IMR-90 (cell line): ENCODE measurements at regions not wholly inside any gene's neighbourhood (a gene's known extent, or its start where the extent isn't known, plus 50 kb on each side); places are given as distances from the start of the nearest gene placed in this dataset.

Experiments
- ATAC-seq: fragments of 200-7000 bp; cut with Tn5 transposase; 2 replicates; pipeline ENCODE4 v1.9.1; 2020; ENCODE audit warnings: low read depth, mild to moderate bottlenecking, moderate library complexity
- BruUV-seq: library from RNA; stranded (reverse); fragments of 400-500 nt; replicated peaks from 2 replicates; lab custom pipeline; 2021; lab: Mats Ljungman, UMichigan
- CTCF ChIA-PET: fragments of 300-600 bp; formaldehyde crosslinking; extraction: SDS; loops from one replicate; lab custom pipeline; 2021; ENCODE audit warnings: antibody characterized with exemption; lab: Yijun Ruan, JAX
- POLR2A ChIA-PET: fragments of 300-600 bp; sonication (Branson Sonifier 250); formaldehyde crosslinking; loops from one replicate; lab custom pipeline; 2022; ENCODE audit warnings: antibody characterized with exemption; ENCODE audit not compliant: unreplicated experiment; lab: Charles Lee
- DNase-seq: peaks from one replicate; pipeline ENCODE4 v3.0.0; 2013
- H2AFZ ChIP-seq: replicated peaks from 2 replicates; pipeline ENCODE3; 2013; ENCODE audit warnings: low read length, mild to moderate bottlenecking; ENCODE audit not compliant: poor library complexity
- H2AK5ac ChIP-seq: 2 replicates; pipeline ENCODE4 v1.6.1; 2013; ENCODE audit warnings: low read depth, low read length, inconsistent platforms
- H2AK9ac ChIP-seq: replicated peaks from 2 replicates; pipeline ENCODE3; 2013; ENCODE audit warnings: mild to moderate bottlenecking, low read depth, low read length, moderate library complexity; ENCODE audit not compliant: poor library complexity
- H2BK120ac ChIP-seq: 2 replicates; pipeline ENCODE4 v1.6.1; 2013; ENCODE audit warnings: low read depth, low read length, inconsistent platforms
- H2BK15ac ChIP-seq: 3 replicates; pipeline ENCODE4 v1.6.1; 2013; ENCODE audit warnings: low read depth, low read length, inconsistent platforms
- H2BK20ac ChIP-seq: 2 replicates; pipeline ENCODE4 v1.6.1; 2013; ENCODE audit warnings: low read depth, mild to moderate bottlenecking, inconsistent platforms, low read length, moderate library complexity
- H2BK5ac ChIP-seq: 2 replicates; pipeline ENCODE4 v1.6.1; 2013; ENCODE audit warnings: mild to moderate bottlenecking, low read depth, low read length, inconsistent platforms; ENCODE audit not compliant: poor library complexity, severe bottlenecking
- H3K14ac ChIP-seq: replicated peaks from 2 replicates; pipeline ENCODE4 v1.6.1; 2013; ENCODE audit warnings: low read depth, low read length, inconsistent platforms
- H3K18ac ChIP-seq: 2 replicates; pipeline ENCODE4 v1.6.1; 2013; ENCODE audit warnings: low read depth, low read length, control low read depth
- H3K23ac ChIP-seq: 2 replicates; pipeline ENCODE4 v1.6.1; 2013; ENCODE audit warnings: low read depth, low read length, inconsistent platforms
- H3K27ac ChIP-seq: 2 replicates; pipeline ENCODE4 v1.5.1; 2013; ENCODE audit warnings: mild to moderate bottlenecking, control low read depth, low read length; ENCODE audit not compliant: insufficient read depth
- H3K27me3 ChIP-seq: 2 replicates; pipeline ENCODE4 v1.6.1; 2013; ENCODE audit warnings: low read length; ENCODE audit not compliant: control insufficient read depth, insufficient read depth
- H3K36me3 ChIP-seq: 2 replicates; pipeline ENCODE4 v1.6.1; 2013; ENCODE audit warnings: low read length, mixed read lengths; ENCODE audit not compliant: control insufficient read depth, insufficient read depth
- H3K4ac ChIP-seq: 2 replicates; pipeline ENCODE4 v1.6.1; 2013; ENCODE audit warnings: low read depth, low read length, inconsistent platforms
- H3K4me1 ChIP-seq: 2 replicates; pipeline ENCODE4 v1.6.1; 2013; ENCODE audit warnings: low read length, mixed read lengths; ENCODE audit not compliant: control insufficient read depth, insufficient read depth
- H3K4me2 ChIP-seq: 2 replicates; pipeline ENCODE4 v1.6.1; 2013; ENCODE audit warnings: low read depth, mild to moderate bottlenecking, control low read depth, low read length, moderate library complexity
- H3K4me3 ChIP-seq: 2 replicates; pipeline ENCODE4 v1.5.1; 2013; ENCODE audit warnings: low read depth, mild to moderate bottlenecking, control low read depth, low read length, moderate library complexity; ENCODE audit not compliant: insufficient read depth
- H3K56ac ChIP-seq: 2 replicates; pipeline ENCODE4 v1.6.1; 2013; ENCODE audit warnings: low read length, inconsistent platforms; ENCODE audit not compliant: insufficient read depth; ENCODE audit errors: extremely low read depth
- H3K79me1 ChIP-seq, 2 experiments: 2 replicates each; pipeline ENCODE4 v1.6.1; 2013; ENCODE audit warnings: low read length in 2 of 2, inconsistent platforms in 1 of 2, low read depth in 1 of 2
- H3K9ac ChIP-seq: 2 replicates; pipeline ENCODE4 v1.6.1; 2013; ENCODE audit warnings: low read depth, low read length, control low read depth
- H3K9me1 ChIP-seq: 2 replicates; pipeline ENCODE4 v1.6.1; 2013; ENCODE audit warnings: low read length, inconsistent platforms; ENCODE audit not compliant: insufficient read depth
- H3K9me3 ChIP-seq: 2 replicates; pipeline ENCODE4 v1.6.1; 2013; ENCODE audit warnings: low read length; ENCODE audit not compliant: control insufficient read depth, insufficient read depth
- H4K20me1 ChIP-seq: 2 replicates; pipeline ENCODE4 v1.6.1; 2013; ENCODE audit warnings: low read length, inconsistent platforms; ENCODE audit not compliant: insufficient read depth
- H4K5ac ChIP-seq: 2 replicates; pipeline ENCODE4 v1.6.1; 2013; ENCODE audit warnings: mild to moderate bottlenecking, low read depth, low read length, control low read depth
- H4K8ac ChIP-seq, 2 experiments: 2 replicates each; pipeline ENCODE4 v1.6.1; 2013; ENCODE audit warnings: low read depth in 2 of 2, low read length in 2 of 2, control low read depth in 1 of 2, inconsistent platforms in 1 of 2
- H4K91ac ChIP-seq: 2 replicates; pipeline ENCODE4 v1.6.1; 2013; ENCODE audit warnings: low read depth, low read length, inconsistent platforms; ENCODE audit not compliant: insufficient read depth
- CEBPB ChIP-seq: IDR thresholded peaks from 2 replicates; pipeline ENCODE4 v1.6.1; 2012; ENCODE audit warnings: low read depth, low read length, improper control_type of control experiment
- MAFK ChIP-seq: IDR thresholded peaks from 2 replicates; pipeline ENCODE4 v1.6.1; 2012; ENCODE audit warnings: low read depth, low read length, improper control_type of control experiment
- RFX5 ChIP-seq: IDR thresholded peaks from 2 replicates; pipeline ENCODE4 v1.8.0; 2012; ENCODE audit warnings: low read depth, mild to moderate bottlenecking, low read length, moderate library complexity
- WGBS, 2 experiments: methylation state at CpG; one replicate each; pipeline versions ENCODE4 v1.1.5 to v1.1.7; 2013; ENCODE audit warnings: missing lambda C conversion rate in 2 of 2; ENCODE audit not compliant: insufficient read length in 1 of 2; ENCODE audit errors: extremely low coverage in 2 of 2; 5-methylcytosine and 5-hydroxymethylcytosine counted together
- dilution Hi-C: fragments of 300-500 bp; cut with HindIII; formaldehyde crosslinking; loops from one replicate; pipeline ENCODE4 v1.14.3; 2018; ENCODE audit warnings: low sequenced_read_pairs; ENCODE audit not compliant: unreplicated experiment
- in situ Hi-C: fragments of 300-500 bp; cut with MboI; formaldehyde crosslinking; loops from 3 replicates; pipeline ENCODE4 v1.14.3; 2019; ENCODE audit warnings: low sequenced_read_pairs, inconsistent platforms, mixed read lengths
- intact Hi-C: fragments of 100-400 bp; cut with micrococcal nuclease; formaldehyde crosslinking; loops from 2 replicates; pipeline ENCODE4 v1.10.0; 2022

DNA sequence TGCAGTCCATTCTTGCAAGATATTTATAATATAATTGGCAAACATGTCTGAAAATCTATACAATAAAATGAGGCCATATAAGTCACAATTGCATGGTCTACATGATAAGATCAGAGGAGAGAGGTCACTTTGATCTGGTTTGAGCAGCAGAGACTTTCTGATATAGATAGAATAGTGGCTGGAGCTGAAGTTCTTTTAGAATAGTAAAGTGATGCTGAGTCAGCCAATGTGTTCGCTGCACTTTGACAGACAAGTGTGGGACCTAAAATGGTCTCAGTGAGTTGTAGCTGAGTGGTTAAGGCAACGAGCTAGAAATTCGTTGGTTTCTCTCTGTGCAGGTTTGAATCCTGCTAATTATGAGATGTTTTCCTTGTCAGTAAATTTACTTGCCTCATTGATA, 257.0 kb upstream of the C11orf87 start:
- no peak overlapping the region for H3K56ac ChIP-seq
- in situ Hi-C loops, result no loop called here
- H2AK9ac ChIP-seq, result no peak overlapping the region

More for the DNA sequence above, 257.0 kb upstream of the C11orf87 start:
- H2AK5ac ChIP-seq, result no peak overlapping the region
- ATAC-seq (no peak), DNase-seq (no peak)
- dilution Hi-C loops, result no loop called here
- no peak overlapping the region for H3K14ac ChIP-seq
- no peak overlapping the region for H2BK5ac ChIP-seq
- H3K4ac ChIP-seq, result no peak overlapping the region
- H3K9me3 ChIP-seq, result no peaks in the 10 kb centered on the region
- TF ChIP-seq RFX5, result no peak
- TF ChIP-seq MAFK, result peak; percentile 39
- TF ChIP-seq CEBPB, result no peak
- POLR2A ChIA-PET, result no interaction called here
- no peak overlapping the region for H4K8ac ChIP-seq
- H3K79me1 ChIP-seq, result no peaks in the 10 kb centered on the region
- no peak overlapping the region for H3K27ac ChIP-seq
- no peak overlapping the region for H3K9ac ChIP-seq
- no peaks in the 10 kb centered on the region for H3K36me3 ChIP-seq
- WGBS, 2 experiments, result no CpG with 5 or more reads among the region's 3 CpGs
- no peak overlapping the region for H2BK20ac ChIP-seq
- H4K20me1 ChIP-seq, result no peaks in the 10 kb centered on the region
- H3K4me2 ChIP-seq, result no peak overlapping the region
- intact Hi-C loops, result no loop called here
- no peaks in the 10 kb centered on the region for H3K9me1 ChIP-seq
- H3K23ac ChIP-seq, result no peak overlapping the region
- H3K27me3 ChIP-seq, result no peaks in the 10 kb centered on the region; the same call in 1 of the 2 replicates
- H4K91ac ChIP-seq, result no peak overlapping the region
- no peak overlapping the region for H3K4me3 ChIP-seq
- H2AFZ ChIP-seq, result no peak overlapping the region
- BruUV-seq, result no TSS peak
- CTCF ChIA-PET, result no interaction called here
- no peak overlapping the region for H3K18ac ChIP-seq
- no peak overlapping the region for H2BK15ac ChIP-seq
- H2BK120ac ChIP-seq, result no peak overlapping the region
- H4K5ac ChIP-seq, result no peak overlapping the region
- H3K4me1 ChIP-seq, result no peaks in the 10 kb centered on the region
